Endothelial cell (in vitro differentiated cells): ENCODE measurements at regions not wholly inside any gene's neighbourhood (a gene's known extent, or its start where the extent isn't known, plus 50 kb on each side); places are given as distances from the start of the nearest gene placed in this dataset.
"Not testable (repeated sequence)": the region's sequence is repeated elsewhere in the genome, so short reads cannot be mapped to it uniquely, and the experiment has no call there.

Source experiments
- DNase-seq: peaks from one replicate; pipeline ENCODE4 v3.0.0; 2021; ENCODE audit warnings: low spot score
- H3K27ac Mint-ChIP-seq: one replicate; pipeline ENCODE4 v1.8.0; 2021; ENCODE audit warnings: mixed read lengths, inconsistent platforms; ENCODE audit not compliant: unreplicated experiment
- H3K27me3 Mint-ChIP-seq: one replicate; pipeline ENCODE4 v1.8.0; 2021; ENCODE audit warnings: mild to moderate bottlenecking, moderate library complexity, mixed read lengths, inconsistent platforms; ENCODE audit not compliant: unreplicated experiment
- H3K36me3 Mint-ChIP-seq: one replicate; pipeline ENCODE4 v1.8.0; 2021; ENCODE audit warnings: mild to moderate bottlenecking, low read depth, mixed read lengths, inconsistent platforms; ENCODE audit not compliant: unreplicated experiment
- H3K4me1 Mint-ChIP-seq: one replicate; pipeline ENCODE4 v1.8.0; 2021; ENCODE audit warnings: mild to moderate bottlenecking, mixed read lengths, inconsistent platforms; ENCODE audit not compliant: unreplicated experiment
- H3K4me3 Mint-ChIP-seq: one replicate; pipeline ENCODE4 v1.8.0; 2021; ENCODE audit warnings: mild to moderate bottlenecking, mixed read lengths, inconsistent platforms; ENCODE audit not compliant: unreplicated experiment
- H3K9me3 Mint-ChIP-seq: one replicate; pipeline ENCODE4 v1.8.0; 2021; ENCODE audit warnings: mixed read lengths, inconsistent platforms; ENCODE audit not compliant: unreplicated experiment
- TF ChIP-seq, protein P1 (sequence below): fragments of 200-600 bp; sonication (generic); IDR thresholded peaks from one replicate; pipeline ENCODE4 v1.5.0; 2021; ENCODE audit warnings: antibody characterized with exemption; ENCODE audit not compliant: unreplicated experiment

DNA sequence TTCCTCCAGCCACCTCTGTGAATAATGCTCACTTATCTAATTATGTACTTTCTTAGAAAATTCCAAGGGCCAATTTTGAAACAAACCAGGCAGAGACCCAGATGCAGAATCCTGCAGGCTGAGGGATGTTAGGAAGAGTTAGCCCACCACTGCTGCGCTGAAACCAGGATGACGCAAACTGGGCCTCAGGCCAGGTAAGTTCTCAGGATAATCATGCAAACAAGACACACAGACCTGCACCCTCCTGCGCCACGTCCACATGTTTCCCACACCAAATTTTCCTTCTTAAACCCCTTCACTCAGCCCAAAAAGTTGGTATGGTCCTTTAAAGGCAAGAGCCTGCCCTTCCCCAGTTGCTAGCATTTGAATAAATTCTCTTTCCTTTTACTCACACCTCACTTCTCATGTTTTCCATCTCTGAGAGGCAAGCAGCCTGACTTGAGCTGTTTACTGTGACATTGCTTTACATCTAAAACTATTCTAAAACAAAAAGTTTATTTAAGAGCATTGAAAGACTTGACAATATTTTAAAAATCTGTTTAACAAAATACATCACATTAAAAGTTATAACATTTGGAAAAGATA, 887.1 kb downstream of the LRRIQ3 start:
- Mint-ChIP-seq H3K9me3 (no peaks in the 10 kb centered on the region), H3K4me1 (no peaks in the 10 kb centered on the region), H3K4me3 (no peak overlapping the region), H3K27ac (no peak overlapping the region), H3K27me3 (peaks cover 2% of the 10 kb centered on the region), H3K36me3 (no peaks in the 10 kb centered on the region)
- no peak for DNase-seq
- TF ChIP-seq, protein P1, sequence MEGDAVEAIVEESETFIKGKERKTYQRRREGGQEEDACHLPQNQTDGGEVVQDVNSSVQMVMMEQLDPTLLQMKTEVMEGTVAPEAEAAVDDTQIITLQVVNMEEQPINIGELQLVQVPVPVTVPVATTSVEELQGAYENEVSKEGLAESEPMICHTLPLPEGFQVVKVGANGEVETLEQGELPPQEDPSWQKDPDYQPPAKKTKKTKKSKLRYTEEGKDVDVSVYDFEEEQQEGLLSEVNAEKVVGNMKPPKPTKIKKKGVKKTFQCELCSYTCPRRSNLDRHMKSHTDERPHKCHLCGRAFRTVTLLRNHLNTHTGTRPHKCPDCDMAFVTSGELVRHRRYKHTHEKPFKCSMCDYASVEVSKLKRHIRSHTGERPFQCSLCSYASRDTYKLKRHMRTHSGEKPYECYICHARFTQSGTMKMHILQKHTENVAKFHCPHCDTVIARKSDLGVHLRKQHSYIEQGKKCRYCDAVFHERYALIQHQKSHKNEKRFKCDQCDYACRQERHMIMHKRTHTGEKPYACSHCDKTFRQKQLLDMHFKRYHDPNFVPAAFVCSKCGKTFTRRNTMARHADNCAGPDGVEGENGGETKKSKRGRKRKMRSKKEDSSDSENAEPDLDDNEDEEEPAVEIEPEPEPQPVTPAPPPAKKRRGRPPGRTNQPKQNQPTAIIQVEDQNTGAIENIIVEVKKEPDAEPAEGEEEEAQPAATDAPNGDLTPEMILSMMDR, result no peak

DNA sequence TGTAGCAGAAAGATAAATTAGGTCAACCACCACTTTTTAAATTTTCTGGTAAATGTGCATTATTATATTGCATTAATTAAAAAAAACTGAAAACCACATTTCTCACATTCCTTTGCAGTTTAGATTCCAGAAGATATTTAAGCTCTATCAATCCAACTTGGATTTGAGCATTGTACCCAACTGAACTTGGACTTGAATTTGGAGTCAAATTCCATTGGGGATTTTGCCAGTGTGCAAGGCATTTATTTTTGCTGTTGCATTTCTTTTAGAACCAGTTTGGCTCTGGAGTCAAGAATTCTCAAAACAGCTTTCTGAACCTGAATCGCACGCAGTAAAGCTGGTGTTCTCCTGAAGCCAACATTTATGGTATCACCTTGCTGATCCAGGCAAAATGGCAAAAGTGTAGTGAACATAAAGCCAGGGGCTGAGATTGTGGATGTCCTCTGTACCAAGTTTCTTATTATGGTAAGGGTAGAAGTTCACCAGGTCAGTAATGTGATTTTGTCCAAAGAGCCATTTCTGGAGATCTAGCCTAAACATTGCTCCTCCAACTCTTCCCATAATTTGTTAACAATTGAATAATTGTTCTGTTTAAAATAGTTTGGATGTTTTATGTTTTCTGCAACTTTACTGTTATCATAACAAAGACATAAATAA, 890.9 kb downstream of the LRRIQ3 start:
- Mint-ChIP-seq H3K36me3 (no peaks in the 10 kb centered on the region), H3K9me3 (no peaks in the 10 kb centered on the region)
- DNase-seq, result no peak

DNA sequence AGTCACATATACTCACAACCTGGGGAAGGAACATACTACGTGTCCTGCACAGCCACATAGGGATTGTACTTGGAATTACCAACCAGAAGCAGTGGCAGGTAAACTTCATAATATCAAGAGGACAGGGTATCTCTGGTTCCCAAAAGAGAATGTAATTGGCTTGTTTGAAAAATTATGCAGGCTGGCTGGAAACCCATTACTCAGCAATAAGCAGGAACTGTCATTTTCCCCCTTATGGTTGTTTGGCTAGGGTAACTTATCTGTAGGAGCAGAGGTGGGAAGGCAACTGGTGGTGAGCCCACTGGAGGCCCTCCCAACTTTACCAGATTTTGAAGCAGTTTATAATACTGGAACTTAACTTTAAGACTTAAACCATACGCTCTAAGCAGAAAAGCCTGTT, 924.1 kb downstream of the LRRIQ3 start:
- no peaks in the 10 kb centered on the region for H3K9me3 Mint-ChIP-seq
- TF ChIP-seq, protein P1, result no peak
- H3K27ac Mint-ChIP-seq, result no peak overlapping the region
- no peak for DNase-seq
- no peaks in the 10 kb centered on the region for H3K27me3 Mint-ChIP-seq
- no peak overlapping the region for H3K4me3 Mint-ChIP-seq
- H3K4me1 Mint-ChIP-seq, result no peaks in the 10 kb centered on the region
- H3K36me3 Mint-ChIP-seq, result no peaks in the 10 kb centered on the region

More for the DNA sequence above, 890.9 kb downstream of the LRRIQ3 start:
- H3K27me3 Mint-ChIP-seq, result peaks cover 2% of the 10 kb centered on the region
- no peaks in the 10 kb centered on the region for H3K4me1 Mint-ChIP-seq
- TF ChIP-seq, protein P1, result no peak
- H3K4me3 Mint-ChIP-seq, result no peak overlapping the region
- H3K27ac Mint-ChIP-seq, result no peak overlapping the region

- not testable (repeated sequence) for H3K36me3 Mint-ChIP-seq, H3K27me3 Mint-ChIP-seq, DNase-seq, H3K9me3 Mint-ChIP-seq, H3K27ac Mint-ChIP-seq, H3K4me3 Mint-ChIP-seq, H3K4me1 Mint-ChIP-seq
Observed at GRCh38 chr1:73245196-73245595, 952.8 kb downstream of the LRRIQ3 start.

- Mint-ChIP-seq H3K4me1 (no peaks in the 10 kb centered on the region), H3K9me3 (no peaks in the 10 kb centered on the region), H3K27ac (no peak overlapping the region), H3K36me3 (no peaks in the 10 kb centered on the region), H3K27me3 (no peaks in the 10 kb centered on the region), H3K4me3 (no peak overlapping the region)
- TF ChIP-seq, protein P1, result no peak
- DNase-seq, result no peak
Observed at GRCh38 chr1:73218995-73219546, 936.7 kb upstream of the NEGR1 start.
